ENCODE measurements at regions not wholly inside any gene's neighbourhood (a gene's known extent, or its start where the extent isn't known, plus 50 kb on each side); places are given as distances from the start of the nearest gene placed in this dataset.

DNA sequence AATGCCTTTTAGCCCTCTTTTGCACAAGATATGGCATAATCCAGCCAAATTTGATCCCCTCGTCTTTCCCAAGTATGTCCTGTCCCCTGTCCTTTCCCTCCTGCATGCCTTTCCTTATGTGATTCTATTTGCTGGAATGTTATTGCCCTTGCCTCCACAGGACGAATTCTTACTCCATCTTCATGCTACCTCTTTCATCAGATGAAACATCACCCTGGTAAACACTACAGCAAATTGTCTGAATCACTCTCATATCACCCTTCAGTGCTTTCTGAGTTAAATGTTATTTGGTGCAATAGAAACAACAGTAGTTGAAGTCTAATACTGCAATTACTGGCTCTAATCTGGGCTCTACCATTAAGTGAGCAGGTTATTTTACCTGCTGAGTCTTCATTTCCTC, 52.2 kb upstream of the FAT1 start:
- ChIA-PET POLR2A (no interaction called here), CTCF (no interaction called here)
- no peaks in the 10 kb centered on the region for H3K36me3 ChIP-seq (ENCODE audit: control insufficient read depth in 2 of 2, insufficient read depth in 1 of 2, low read length in 2 of 2)
- TF ChIP-seq, protein P1, sequence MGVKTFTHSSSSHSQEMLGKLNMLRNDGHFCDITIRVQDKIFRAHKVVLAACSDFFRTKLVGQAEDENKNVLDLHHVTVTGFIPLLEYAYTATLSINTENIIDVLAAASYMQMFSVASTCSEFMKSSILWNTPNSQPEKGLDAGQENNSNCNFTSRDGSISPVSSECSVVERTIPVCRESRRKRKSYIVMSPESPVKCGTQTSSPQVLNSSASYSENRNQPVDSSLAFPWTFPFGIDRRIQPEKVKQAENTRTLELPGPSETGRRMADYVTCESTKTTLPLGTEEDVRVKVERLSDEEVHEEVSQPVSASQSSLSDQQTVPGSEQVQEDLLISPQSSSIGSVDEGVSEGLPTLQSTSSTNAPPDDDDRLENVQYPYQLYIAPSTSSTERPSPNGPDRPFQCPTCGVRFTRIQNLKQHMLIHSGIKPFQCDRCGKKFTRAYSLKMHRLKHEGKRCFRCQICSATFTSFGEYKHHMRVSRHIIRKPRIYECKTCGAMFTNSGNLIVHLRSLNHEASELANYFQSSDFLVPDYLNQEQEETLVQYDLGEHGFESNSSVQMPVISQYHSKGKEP (tag by site-specific recombination; IDR thresholded peaks at IDR 0.05): no peak
- no peak for TF ChIP-seq SETDB1 (IDR thresholded peaks at IDR 0.05; ENCODE audit: insufficient read length, low read length)
- TF ChIP-seq ZNF660 (tag by site-specific recombination; IDR thresholded peaks at IDR 0.05): no peak
- no peak for TF ChIP-seq ZNF645 (tag by site-specific recombination; IDR thresholded peaks at IDR 0.05)
- TF ChIP-seq, protein P2, sequence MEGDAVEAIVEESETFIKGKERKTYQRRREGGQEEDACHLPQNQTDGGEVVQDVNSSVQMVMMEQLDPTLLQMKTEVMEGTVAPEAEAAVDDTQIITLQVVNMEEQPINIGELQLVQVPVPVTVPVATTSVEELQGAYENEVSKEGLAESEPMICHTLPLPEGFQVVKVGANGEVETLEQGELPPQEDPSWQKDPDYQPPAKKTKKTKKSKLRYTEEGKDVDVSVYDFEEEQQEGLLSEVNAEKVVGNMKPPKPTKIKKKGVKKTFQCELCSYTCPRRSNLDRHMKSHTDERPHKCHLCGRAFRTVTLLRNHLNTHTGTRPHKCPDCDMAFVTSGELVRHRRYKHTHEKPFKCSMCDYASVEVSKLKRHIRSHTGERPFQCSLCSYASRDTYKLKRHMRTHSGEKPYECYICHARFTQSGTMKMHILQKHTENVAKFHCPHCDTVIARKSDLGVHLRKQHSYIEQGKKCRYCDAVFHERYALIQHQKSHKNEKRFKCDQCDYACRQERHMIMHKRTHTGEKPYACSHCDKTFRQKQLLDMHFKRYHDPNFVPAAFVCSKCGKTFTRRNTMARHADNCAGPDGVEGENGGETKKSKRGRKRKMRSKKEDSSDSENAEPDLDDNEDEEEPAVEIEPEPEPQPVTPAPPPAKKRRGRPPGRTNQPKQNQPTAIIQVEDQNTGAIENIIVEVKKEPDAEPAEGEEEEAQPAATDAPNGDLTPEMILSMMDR (tag by site-specific recombination; IDR thresholded peaks at IDR 0.05): no peak
- no peak for TF ChIP-seq ZNF184 (tag by site-specific recombination; IDR thresholded peaks at IDR 0.05)
- TF ChIP-seq EGR2 (tag by site-specific recombination; IDR thresholded peaks at IDR 0.05; ENCODE audit: low read depth): no peak
- TF ChIP-seq, protein P3, sequence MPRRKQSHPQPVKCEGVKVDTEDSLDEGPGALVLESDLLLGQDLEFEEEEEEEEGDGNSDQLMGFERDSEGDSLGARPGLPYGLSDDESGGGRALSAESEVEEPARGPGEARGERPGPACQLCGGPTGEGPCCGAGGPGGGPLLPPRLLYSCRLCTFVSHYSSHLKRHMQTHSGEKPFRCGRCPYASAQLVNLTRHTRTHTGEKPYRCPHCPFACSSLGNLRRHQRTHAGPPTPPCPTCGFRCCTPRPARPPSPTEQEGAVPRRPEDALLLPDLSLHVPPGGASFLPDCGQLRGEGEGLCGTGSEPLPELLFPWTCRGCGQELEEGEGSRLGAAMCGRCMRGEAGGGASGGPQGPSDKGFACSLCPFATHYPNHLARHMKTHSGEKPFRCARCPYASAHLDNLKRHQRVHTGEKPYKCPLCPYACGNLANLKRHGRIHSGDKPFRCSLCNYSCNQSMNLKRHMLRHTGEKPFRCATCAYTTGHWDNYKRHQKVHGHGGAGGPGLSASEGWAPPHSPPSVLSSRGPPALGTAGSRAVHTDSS (tag by site-specific recombination; IDR thresholded peaks at IDR 0.05): no peak
- TF ChIP-seq ZNF548 (tag by site-specific recombination; IDR thresholded peaks at IDR 0.05): no peak
- no peak for TF ChIP-seq ZBTB20 (tag by site-specific recombination; IDR thresholded peaks at IDR 0.05)
- TF ChIP-seq ZBTB8A (tag by site-specific recombination; IDR thresholded peaks at IDR 0.05): no peak
- no peak for TF ChIP-seq ZNF335 (tag by site-specific recombination; conservative IDR thresholded peaks at IDR 0.05)
- no peak for TF ChIP-seq ZSCAN16 (tag by site-specific recombination; IDR thresholded peaks at IDR 0.05)
- TF ChIP-seq ZNF843 (tag by site-specific recombination; IDR thresholded peaks at IDR 0.05): no peak
- no peak for TF ChIP-seq ZBTB48 (tag by site-specific recombination; IDR thresholded peaks at IDR 0.05)
- TF ChIP-seq ZNF19 (tag by site-specific recombination; IDR thresholded peaks at IDR 0.05; ENCODE audit: low read depth): no peak
- TF ChIP-seq ZNF132 (tag by site-specific recombination; IDR thresholded peaks at IDR 0.05; ENCODE audit: borderline replicate concordance): no peak
- TF ChIP-seq ZNF473 (tag by site-specific recombination; IDR thresholded peaks at IDR 0.05): no peak
- no peak overlapping the region for H3K4me3 ChIP-seq (ENCODE audit: low read depth, low read length)
- H3K4me1 ChIP-seq (ENCODE audit: control insufficient read depth, insufficient read depth, low read length): no peaks in the 10 kb centered on the region
- no peaks in the 10 kb centered on the region for H3K9me3 ChIP-seq (ENCODE audit: control insufficient read depth, insufficient read depth, low read depth, low read length)
- H3K27ac ChIP-seq (ENCODE audit: extremely low read depth, low read depth, low read length): no peak overlapping the region

DNA sequence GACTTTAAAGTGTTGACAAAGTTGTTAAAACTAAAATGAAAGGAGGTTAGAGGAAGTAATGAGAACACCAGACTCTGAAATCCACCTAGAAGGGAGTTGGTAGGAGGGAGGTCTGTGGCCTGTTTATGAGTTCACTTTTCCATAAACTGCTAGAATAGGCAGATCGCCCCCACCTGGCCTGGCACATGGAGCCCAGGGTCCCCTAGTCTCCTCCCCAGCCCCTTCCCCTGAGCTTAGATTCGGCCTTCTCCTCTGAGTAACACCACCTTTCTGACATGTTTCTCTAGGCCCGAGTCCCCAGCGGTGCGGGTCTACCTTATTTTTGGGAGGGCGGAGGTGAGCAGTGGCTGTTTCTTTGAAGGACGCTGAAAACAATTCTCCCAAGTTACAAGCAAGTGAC, 54.5 kb upstream of the FAT1 start:
- H3K9me3 ChIP-seq (ENCODE audit: control insufficient read depth, insufficient read depth, low read depth, low read length): no peaks in the 10 kb centered on the region
- H3K4me1 ChIP-seq (ENCODE audit: control insufficient read depth, insufficient read depth, low read length): no peaks in the 10 kb centered on the region
- no peaks in the 10 kb centered on the region for H3K36me3 ChIP-seq (ENCODE audit: control insufficient read depth in 2 of 2, insufficient read depth in 1 of 2, low read length in 2 of 2)
- no peak overlapping the region for H3K27ac ChIP-seq (ENCODE audit: extremely low read depth, low read depth, low read length)
- ChIA-PET POLR2A (no interaction called here), CTCF (no interaction called here)
- no peak overlapping the region for H3K4me3 ChIP-seq (ENCODE audit: low read depth, low read length)
- TF ChIP-seq ZNF843 (tag by site-specific recombination; IDR thresholded peaks at IDR 0.05) (no peak), ZNF791 (tag by site-specific recombination; IDR thresholded peaks at IDR 0.05) (no peak), HOXD13 (CRISPR knock-in tag; IDR thresholded peaks at IDR 0.05; ENCODE audit: borderline replicate concordance) (no peak), ZNF560 (tag by site-specific recombination; IDR thresholded peaks at IDR 0.05; ENCODE audit: borderline replicate concordance) (no peak), ZNF600 (tag by site-specific recombination; IDR thresholded peaks at IDR 0.05) (no peak), REST (tag by site-specific recombination; IDR thresholded peaks at IDR 0.05) (no peak), ZNF324 (tag by site-specific recombination; IDR thresholded peaks at IDR 0.05) (no peak), SP2 (tag by site-specific recombination; IDR thresholded peaks at IDR 0.05) (no peak), KLF1 (tag by site-specific recombination; IDR thresholded peaks at IDR 0.05) (no peak), ZNF184 (tag by site-specific recombination; IDR thresholded peaks at IDR 0.05) (no peak), ZNF426 (tag by site-specific recombination; IDR thresholded peaks at IDR 0.05) (no peak), BCL11A (tag by site-specific recombination; IDR thresholded peaks at IDR 0.05; ENCODE audit: low read depth) (no peak), ZNF626 (tag by site-specific recombination; IDR thresholded peaks at IDR 0.05) (no peak)

Measured in HEK293 (cell line).